ENCODE measurements at regions not wholly inside any gene's neighbourhood (a gene's known extent, or its start where the extent isn't known, plus 50 kb on each side); places are given as distances from the start of the nearest gene placed in this dataset.

GRCh38 chr4:103364083-103364482 is 165.9 kb upstream of the CENPE start:
- TF ChIP-seq NAIF1 (CRISPR knock-in tag; IDR thresholded peaks at IDR 0.05; ENCODE audit: borderline replicate concordance), result no peak
- no peak for TF ChIP-seq ZNF18 (CRISPR knock-in tag; IDR thresholded peaks at IDR 0.05; ENCODE audit: insufficient replicate concordance)
- no peak for TF ChIP-seq DDIT3 (CRISPR knock-in tag; IDR thresholded peaks at IDR 0.05)
- no peak for TF ChIP-seq CTCF (CRISPR knock-in tag; IDR thresholded peaks at IDR 0.05)
- TF ChIP-seq BRCA1 (CRISPR knock-in tag; IDR thresholded peaks at IDR 0.05), result no peak
- no peak for TF ChIP-seq SUZ12 (IDR thresholded peaks at IDR 0.05; ENCODE audit: low read depth, low read length)
- no peak for TF ChIP-seq POLR2A (IDR thresholded peaks at IDR 0.05; ENCODE audit: insufficient read depth in 1 of 2, low read depth in 2 of 2, low read length in 2 of 2)
- no peak for TF ChIP-seq CSRNP2 (CRISPR knock-in tag; conservative IDR thresholded peaks at IDR 0.05; ENCODE audit: low read depth)
- no peak for TF ChIP-seq PATZ1 (CRISPR knock-in tag; IDR thresholded peaks at IDR 0.05)
- no peak for TF ChIP-seq SMAD1 (CRISPR knock-in tag; IDR thresholded peaks at IDR 0.05; ENCODE audit: borderline replicate concordance, low read depth)
- TF ChIP-seq NR0B2 (CRISPR knock-in tag; IDR thresholded peaks at IDR 0.05), result no peak
- no peak for TF ChIP-seq HOXA3 (CRISPR knock-in tag; IDR thresholded peaks at IDR 0.05)
- no peak for TF ChIP-seq EZH2 (conservative IDR thresholded peaks at IDR 0.05; ENCODE audit: low read depth, low read length)
- no peak for TF ChIP-seq SRSF1 (optimal IDR thresholded peaks at IDR 0.05; ENCODE audit: low read depth, low read length)

Data from HepG2 (cell line).